Upper lobe of left lung (tissue), 6 donors: ENCODE measurements at regions not wholly inside any gene's neighbourhood (a gene's known extent, or its start where the extent isn't known, plus 50 kb on each side); places are given as distances from the start of the nearest gene placed in this dataset.

Source experiments
- ATAC-seq, 2 donors: fragments of 200-7000 bp; cut with Tn5 transposase; one replicate each; pipeline ENCODE4 v1.9.1; 2022; ENCODE audit warnings: mild to moderate bottlenecking in 2 of 2, moderate library complexity in 2 of 2; ENCODE audit not compliant: low FRiP score in 2 of 2
- DNase-seq, 2 donors: peaks; one replicate each; pipeline ENCODE4 v3.0.0-alpha.2; 2019 to 2020
- H3K27ac ChIP-seq, 4 donors: fragments of 200-600 bp; sonication (generic); one replicate each; pipeline ENCODE4 v1.5.1; 2016 to 2019
- H3K27me3 ChIP-seq, 4 donors: fragments of 200-600 bp; sonication (generic); one replicate each; pipeline ENCODE4 v1.5.1; 2017 to 2019
- H3K36me3 ChIP-seq, 4 donors: fragments of 200-600 bp; sonication (generic); one replicate each; pipeline ENCODE4 v1.5.1; 2016 to 2019
- H3K4me1 ChIP-seq, 4 donors: fragments of 200-600 bp; sonication (generic); one replicate each; pipeline ENCODE4 v1.5.1; 2018 to 2019
- H3K4me3 ChIP-seq, 4 donors: fragments of 200-600 bp; sonication (generic); one replicate each; pipeline ENCODE4 v1.5.1; 2017 to 2019; ENCODE audit warnings: mild to moderate bottlenecking in 2 of 4, moderate library complexity in 1 of 4
- H3K9me3 ChIP-seq, 4 donors: fragments of 200-600 bp; sonication (generic); one replicate each; pipeline ENCODE4 v1.5.1; 2018 to 2019
- CTCF ChIP-seq, 6 experiments: fragments of 450-650 bp in 4 of 6; fragments of 200-600 bp in 2 of 6; sonication (generic) in 2 of 6; IDR thresholded peaks; one replicate each; pipeline ENCODE4 v1.5.1; 2016 to 2019; ENCODE audit warnings: antibody characterized with exemption in 6 of 6
- EP300 ChIP-seq, 4 donors: sonication (generic); formaldehyde crosslinking; IDR thresholded peaks; one replicate each; pipeline ENCODE4 v1.5.1; 2017; ENCODE audit warnings: antibody characterized with exemption in 4 of 4, control low read depth in 2 of 4
- POLR2A ChIP-seq, 4 donors: fragments of 450-650 bp; IDR thresholded peaks; one replicate each; pipeline ENCODE4 v1.5.1; 2016 to 2017; ENCODE audit warnings: antibody characterized with exemption in 4 of 4, mild to moderate bottlenecking in 2 of 4
- POLR2AphosphoS5 ChIP-seq, 2 donors: sonication (generic); formaldehyde crosslinking; IDR thresholded peaks; one replicate each; pipeline ENCODE4 v1.5.1; 2017; ENCODE audit warnings: antibody characterized with exemption in 2 of 2
- WGBS, 2 donors: methylation state at CpG; one replicate each; pipeline ENCODE4 v1.1.5; 2017 to 2018; 5-methylcytosine and 5-hydroxymethylcytosine counted together
- donor health status: DM: no; HTN: no; CAD: no; lungs with moderate emphysema.
- donor health status: DM: no; HTN: yes; CAD: no; lungs with severe emphysema.

- H3K27ac ChIP-seq, result no peak overlapping the region
- no peaks in the 10 kb centered on the region for H3K36me3 ChIP-seq
- H3K4me1 ChIP-seq, result no peaks in the 10 kb centered on the region
- TF ChIP-seq POLR2A (IDR thresholded peaks at IDR 0.05), result no peak
- TF ChIP-seq CTCF (IDR thresholded peaks at IDR 0.05), result no peak
- no peak for TF ChIP-seq EP300 (IDR thresholded peaks at IDR 0.05)
- TF ChIP-seq POLR2AphosphoS5 (IDR thresholded peaks at IDR 0.05), result no peak
- no peaks in the 10 kb centered on the region for H3K27me3 ChIP-seq
- no peak overlapping the region for H3K4me3 ChIP-seq
- ATAC-seq (no peak), DNase-seq (no peak)
- 27 to 46% methylated on average over 1 of the region's 1 CpG for WGBS, 2 donors
- no peaks in the 10 kb centered on the region for H3K9me3 ChIP-seq
Measured at GRCh38 chr6:97656236-97656635, 373.2 kb upstream of the MMS22L start.

GRCh38 chr6:97656706-97657350 lies 373.8 kb upstream of the MMS22L start:
- DNase-seq (no peak), ATAC-seq (no peak)
- Histone ChIP-seq H3K27ac (no peak overlapping the region), H3K9me3 (no peaks in the 10 kb centered on the region), H3K27me3 (no peaks in the 10 kb centered on the region), H3K36me3 (no peaks in the 10 kb centered on the region), H3K4me3 (no peak overlapping the region), H3K4me1 (no peaks in the 10 kb centered on the region)
- 62 to 65% methylated on average over 8 of the region's 8 CpGs for WGBS, 2 donors
- TF ChIP-seq CTCF (IDR thresholded peaks at IDR 0.05), result no peak
- no peak for TF ChIP-seq POLR2A (IDR thresholded peaks at IDR 0.05)
- TF ChIP-seq POLR2AphosphoS5 (IDR thresholded peaks at IDR 0.05), result no peak
- no peak for TF ChIP-seq EP300 (IDR thresholded peaks at IDR 0.05)

GRCh38 chr6:97658090-97658489 lies 375.1 kb upstream of the MMS22L start:
- no peak overlapping the region for H3K4me3 ChIP-seq
- no peaks in the 10 kb centered on the region for H3K27me3 ChIP-seq
- no peaks in the 10 kb centered on the region for H3K4me1 ChIP-seq
- no peaks in the 10 kb centered on the region for H3K36me3 ChIP-seq
- WGBS, 2 donors, result 42 to 71% methylated on average over 2 of the region's 2 CpGs
- ATAC-seq, result no peak
- TF ChIP-seq EP300 (IDR thresholded peaks at IDR 0.05), result no peak
- TF ChIP-seq POLR2A (IDR thresholded peaks at IDR 0.05), result no peak
- TF ChIP-seq POLR2AphosphoS5 (IDR thresholded peaks at IDR 0.05), result no peak
- no peak for TF ChIP-seq CTCF (IDR thresholded peaks at IDR 0.05)
- H3K9me3 ChIP-seq, result no peaks in the 10 kb centered on the region
- no peak for DNase-seq
- no peak overlapping the region for H3K27ac ChIP-seq

GRCh38 chr6:97663252-97663651 lies 380.2 kb upstream of the MMS22L start:
- no peak for ATAC-seq

GRCh38 chr6:97665446-97665845 lies 382.4 kb upstream of the MMS22L start:
- H3K4me3 ChIP-seq, result no peak overlapping the region
- no peak overlapping the region for H3K27ac ChIP-seq
- WGBS, 2 donors, result 73 to 76% methylated on average over 5 of the region's 5 CpGs
- H3K9me3 ChIP-seq, result no peaks in the 10 kb centered on the region
- no peak for TF ChIP-seq CTCF (IDR thresholded peaks at IDR 0.05)
- TF ChIP-seq POLR2AphosphoS5 (IDR thresholded peaks at IDR 0.05), result no peak
- no peak for TF ChIP-seq EP300 (IDR thresholded peaks at IDR 0.05)
- H3K27me3 ChIP-seq, result no peaks in the 10 kb centered on the region
- ATAC-seq (no peak), DNase-seq (no peak)
- H3K36me3 ChIP-seq, result no peaks in the 10 kb centered on the region
- H3K4me1 ChIP-seq, result peaks cover 0 to 3% (median 0%) of the 10 kb centered on the region in 4 donors

More at GRCh38 chr6:97663252-97663651, 380.2 kb upstream of the MMS22L start:
- no peak for DNase-seq
- Histone ChIP-seq H3K27ac (no peak overlapping the region), H3K4me3 (no peak overlapping the region), H3K27me3 (no peaks in the 10 kb centered on the region), H3K9me3 (no peaks in the 10 kb centered on the region), H3K4me1 (no peaks in the 10 kb centered on the region), H3K36me3 (no peaks in the 10 kb centered on the region)
- TF ChIP-seq POLR2AphosphoS5 (IDR thresholded peaks at IDR 0.05), result no peak
